SU-DHL-6 (cell line): ENCODE measurements at regions not wholly inside any gene's neighbourhood (a gene's known extent, or its start where the extent isn't known, plus 50 kb on each side); places are given as distances from the start of the nearest gene placed in this dataset.

ENCODE experiments used
- H2AFZ ChIP-seq: fragments of 200-600 bp; sonication (generic); 2 replicates; pipeline ENCODE4 v1.6.1; 2014; ENCODE audit warnings: low read depth, mild to moderate bottlenecking, moderate library complexity, mixed read lengths, antibody characterized with exemption, low read length; ENCODE audit not compliant: severe bottlenecking
- H3F3A ChIP-seq: fragments of 200-600 bp; shearing (Covaris generic); 2 replicates; pipeline ENCODE4 v1.6.0; 2016; ENCODE audit warnings: antibody characterized with exemption, mild to moderate bottlenecking; ENCODE audit not compliant: insufficient read depth
- H3K27ac ChIP-seq: fragments of 200-600 bp; sonication (generic); 2 replicates; pipeline ENCODE4 v1.5.1; 2016; ENCODE audit warnings: low read depth, mild to moderate bottlenecking, low read length, moderate library complexity, mixed read lengths
- H3K27me3 ChIP-seq: fragments of 200-600 bp; sonication (generic), shearing (Covaris generic); 2 replicates; pipeline ENCODE4 v1.6.0; 2014; ENCODE audit warnings: mild to moderate bottlenecking, low read length
- H3K36me3 ChIP-seq: fragments of 200-600 bp; sonication (generic); 2 replicates; pipeline ENCODE4 v1.6.1; 2014; ENCODE audit warnings: mild to moderate bottlenecking, low read length, mixed read lengths
- H3K4me2 ChIP-seq: fragments of 300-600, 200-600 bp; shearing (Covaris generic), sonication (generic); 2 replicates; pipeline ENCODE4 v1.6.0; 2014; ENCODE audit warnings: low read length, low read depth, mild to moderate bottlenecking; ENCODE audit not compliant: poor library complexity, severe bottlenecking
- H3K4me3 ChIP-seq: fragments of 200-600 bp; sonication (generic); 2 replicates; pipeline ENCODE4 v1.5.1; 2014; ENCODE audit warnings: antibody characterized with exemption, low read length, mild to moderate bottlenecking, mixed read lengths; ENCODE audit not compliant: insufficient read depth, poor library complexity, severe bottlenecking
- H3K79me2 ChIP-seq: fragments of 200-600 bp; sonication (generic); 2 replicates; pipeline ENCODE4 v1.6.1; 2014; ENCODE audit warnings: mild to moderate bottlenecking, low read length, moderate library complexity; ENCODE audit not compliant: insufficient read depth
- H3K9ac ChIP-seq: fragments of 200-600 bp; sonication (generic); 2 replicates; pipeline ENCODE4 v1.7.0; 2014; ENCODE audit warnings: mild to moderate bottlenecking, low read length
- H3K9me2 ChIP-seq: fragments of 200-600 bp; sonication (generic); replicated peaks from 2 replicates; pipeline ENCODE4 v1.6.1; 2014; ENCODE audit warnings: low read length; ENCODE audit not compliant: insufficient read depth
- H3K9me3 ChIP-seq: fragments of 200-600 bp; sonication (generic); 2 replicates; pipeline ENCODE4 v1.6.1; 2014; ENCODE audit warnings: low read length, mixed read lengths; ENCODE audit not compliant: insufficient read depth
- H4K20me1 ChIP-seq: fragments of 200-600 bp; sonication (generic); 2 replicates; pipeline ENCODE4 v1.6.1; 2014; ENCODE audit warnings: low read depth, mild to moderate bottlenecking, antibody characterized with exemption, low read length, moderate library complexity, mixed read lengths
- CTCF ChIP-seq: fragments of 200-600 bp; sonication (generic); IDR thresholded peaks from one replicate; pipeline ENCODE4 v1.5.1; 2017; ENCODE audit warnings: antibody characterized with exemption, mild to moderate bottlenecking, low read length, moderate library complexity; ENCODE audit not compliant: insufficient read depth, poor library complexity, severe bottlenecking
- EZH2phosphoT487 ChIP-seq: fragments of 200-600 bp; sonication (generic), shearing (Covaris generic); conservative IDR thresholded peaks from 2 replicates; pipeline ENCODE4 v1.6.1; 2018; ENCODE audit warnings: mild to moderate bottlenecking, antibody characterized with exemption, low read length, moderate library complexity, mixed read lengths

DNA sequence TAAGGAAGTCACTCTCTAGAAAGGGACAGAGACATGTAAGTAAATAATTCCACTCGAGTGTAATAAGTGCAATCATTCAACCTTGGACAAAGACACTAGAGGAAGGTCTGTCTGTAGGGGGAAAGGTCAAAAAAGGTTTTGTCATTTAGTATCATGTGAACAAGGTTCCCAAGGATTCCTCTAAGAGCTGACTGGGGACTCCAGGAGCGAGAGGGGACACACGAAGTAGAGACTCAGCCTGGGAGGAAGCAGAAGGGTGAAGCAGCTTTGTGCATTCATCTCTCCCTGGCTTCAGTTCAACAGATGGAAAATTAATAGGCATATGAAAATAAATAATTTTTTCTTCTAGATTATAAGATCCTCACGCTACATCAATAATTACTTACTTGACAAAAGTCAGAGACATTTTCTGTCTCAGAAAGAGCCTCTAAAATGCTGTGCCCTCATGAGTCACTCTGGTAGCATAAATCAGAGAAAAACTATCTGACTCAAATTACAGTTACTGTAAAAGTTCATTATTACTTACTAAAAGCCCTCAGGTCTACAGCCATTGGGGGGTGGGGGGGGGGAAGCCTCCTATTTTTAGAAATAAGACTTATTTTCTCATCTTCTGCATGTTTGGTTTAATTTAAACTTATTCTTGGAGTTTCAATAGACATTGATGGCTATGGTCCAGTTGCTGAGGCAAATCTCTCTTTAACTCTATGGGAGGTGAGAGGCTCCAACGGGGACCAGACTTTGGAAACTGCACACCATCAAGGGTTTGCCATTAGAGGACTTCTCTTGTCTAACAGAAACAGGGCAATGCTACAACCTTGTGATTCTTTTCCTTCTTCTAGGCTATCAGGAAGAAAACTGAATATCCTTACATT, 275.1 kb upstream of the KLF14 start:
- H3K4me3 ChIP-seq = no peak overlapping the region
- no peaks in the 10 kb centered on the region for H3K36me3 ChIP-seq
- no peaks in the 10 kb centered on the region for H3K27me3 ChIP-seq
- H3K9me2 ChIP-seq = no peaks in the 10 kb centered on the region
- H3K79me2 ChIP-seq = peaks cover 4% of the 10 kb centered on the region; the same call in 1 of the 2 replicates
- no peak overlapping the region for H2AFZ ChIP-seq
- H3K27ac ChIP-seq = no peak overlapping the region
- H4K20me1 ChIP-seq = no peaks in the 10 kb centered on the region; the same call in 1 of the 2 replicates
- peaks cover 10% of the 10 kb centered on the region; the same call in 1 of the 2 replicates for H3F3A ChIP-seq
- TF ChIP-seq EZH2phosphoT487 (no peak), CTCF (no peak)
- no peaks in the 10 kb centered on the region for H3K9me3 ChIP-seq
- no peak overlapping the region for H3K4me2 ChIP-seq
- H3K9ac ChIP-seq = no peak overlapping the region

DNA sequence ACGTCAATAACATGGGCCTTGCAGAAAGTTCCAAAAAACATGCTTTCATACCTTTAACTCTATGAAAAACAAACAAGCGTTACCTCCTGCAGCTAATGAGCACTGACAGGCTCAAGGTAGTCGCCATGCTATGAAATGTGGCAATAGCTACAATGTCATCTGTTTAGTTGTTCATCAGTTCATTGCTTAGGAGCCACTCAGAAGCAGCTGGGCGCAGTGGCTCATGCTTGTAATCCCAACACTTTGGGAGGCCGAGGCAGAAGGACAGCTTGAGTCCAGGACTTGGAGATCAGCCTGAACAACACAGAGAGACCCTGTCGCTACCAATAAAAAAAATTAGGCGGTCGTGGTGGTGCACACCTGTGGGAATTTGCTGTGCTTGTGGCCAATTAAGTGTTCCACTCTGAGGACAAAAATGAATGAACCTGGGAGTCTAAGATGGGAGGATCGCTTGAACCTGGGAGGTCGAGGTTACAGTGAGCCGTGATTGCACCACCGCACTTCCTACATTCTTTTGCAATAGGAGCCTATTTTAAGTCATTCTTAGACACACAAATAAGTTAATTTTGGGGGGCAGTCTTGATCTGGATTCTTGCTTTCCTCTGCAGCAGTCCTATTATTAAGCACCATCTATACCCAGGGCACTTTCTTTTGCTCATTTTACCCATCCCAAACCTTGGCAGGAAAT, 276.2 kb upstream of the KLF14 start:
- peaks cover 4% of the 10 kb centered on the region; the same call in 1 of the 2 replicates for H3K79me2 ChIP-seq
- H3K27ac ChIP-seq = no peak overlapping the region

More for the DNA sequence above, 276.2 kb upstream of the KLF14 start:
- H4K20me1 ChIP-seq = no peaks in the 10 kb centered on the region; the same call in 1 of the 2 replicates
- H3K4me3 ChIP-seq = no peak overlapping the region
- no peak overlapping the region for H3K4me2 ChIP-seq
- H3K9ac ChIP-seq = no peak overlapping the region
- no peak overlapping the region for H2AFZ ChIP-seq
- no peaks in the 10 kb centered on the region for H3K27me3 ChIP-seq
- no peaks in the 10 kb centered on the region for H3K9me3 ChIP-seq
- H3K36me3 ChIP-seq = no peaks in the 10 kb centered on the region
- TF ChIP-seq EZH2phosphoT487 (no peak), CTCF (no peak)
- peaks cover 10% of the 10 kb centered on the region; the same call in 1 of the 2 replicates for H3F3A ChIP-seq
- H3K9me2 ChIP-seq = no peaks in the 10 kb centered on the region
